H1 (cell line): ENCODE measurements at regions not wholly inside any gene's neighbourhood (a gene's known extent, or its start where the extent isn't known, plus 50 kb on each side); places are given as distances from the start of the nearest gene placed in this dataset.

Experiments
- CTCF ChIA-PET: fragments of 300-600 bp; sonication (Branson Sonifier 250); formaldehyde crosslinking; loops from one replicate; lab custom pipeline; 2021; ENCODE audit not compliant: partially characterized antibody; lab: Charles Lee
- POLR2A ChIA-PET: fragments of 300-600 bp; sonication (Branson Sonifier 250); formaldehyde crosslinking; loops from one replicate; lab custom pipeline; 2021; ENCODE audit warnings: inconsistent platforms; ENCODE audit not compliant: partially characterized antibody; lab: Charles Lee
- DNase-seq, 2 experiments: peaks; one replicate each; pipeline versions ENCODE4 v3.0.0 to v3.0.0-alpha.2; 2010 to 2022; ENCODE audit warnings: low spot score in 2 of 2, low read depth in 1 of 2, mixed read lengths in 1 of 2
- FAIRE-seq: peaks from 2 replicates; lab custom pipeline; 2011; peaks lifted over from hg19 to GRCh38; lab: Jason Lieb, UNC
- H2AFZ ChIP-seq: 2 replicates; pipeline ENCODE4 v1.8.1; 2012; ENCODE audit warnings: low read length, inconsistent platforms
- H2AK5ac ChIP-seq: 2 replicates; pipeline ENCODE4 v1.6.1; 2013; ENCODE audit warnings: low read depth, low read length
- H2BK120ac ChIP-seq: replicated peaks from 2 replicates; pipeline ENCODE3; 2013; ENCODE audit warnings: low read depth, low read length, inconsistent platforms
- H2BK12ac ChIP-seq: 2 replicates; pipeline ENCODE4 v1.6.1; 2013; ENCODE audit warnings: low read depth, low read length
- H2BK15ac ChIP-seq: 2 replicates; pipeline ENCODE4 v1.6.1; 2013; ENCODE audit warnings: low read length
- H2BK20ac ChIP-seq: 2 replicates; pipeline ENCODE4 v1.6.1; 2013; ENCODE audit warnings: low read length
- H2BK5ac ChIP-seq: 2 replicates; pipeline ENCODE4 v1.6.1; 2013; ENCODE audit warnings: low read depth, low read length
- H3K14ac ChIP-seq: 2 replicates; pipeline ENCODE4 v1.6.1; 2013; ENCODE audit warnings: inconsistent platforms; ENCODE audit not compliant: insufficient read length
- H3K18ac ChIP-seq: 2 replicates; pipeline ENCODE4 v1.6.1; 2013; ENCODE audit warnings: low read length; ENCODE audit errors: extremely low read depth
- H3K23ac ChIP-seq: 2 replicates; pipeline ENCODE4 v1.6.1; 2013; ENCODE audit warnings: inconsistent platforms; ENCODE audit not compliant: insufficient read length
- H3K23me2 ChIP-seq: 2 replicates; pipeline ENCODE4 v1.6.1; 2013; ENCODE audit warnings: low read depth, low read length
- H3K27ac ChIP-seq: 2 replicates; pipeline ENCODE4 v1.6.1; 2011; ENCODE audit warnings: low read depth, low read length, inconsistent platforms
- H3K27me3 ChIP-seq, 4 experiments: replicated peaks in 1 of 4; 1 replicate in 1 of 4; 2 replicates in 3 of 4; pipeline versions ENCODE4 v1.6.1 to v1.8.1; 2011 to 2013; ENCODE audit warnings: low read length in 3 of 4, mild to moderate bottlenecking in 3 of 4, inconsistent platforms in 2 of 4, mixed read lengths in 2 of 4, moderate library complexity in 1 of 4; ENCODE audit not compliant: control insufficient read depth in 3 of 4, insufficient read depth in 3 of 4; ENCODE audit errors: extremely low read depth in 1 of 4
- H3K36me3 ChIP-seq, 4 experiments: 2 replicates each; pipeline versions ENCODE4 v1.6.1 to v1.8.1; 2011 to 2013; ENCODE audit warnings: mild to moderate bottlenecking in 4 of 4, low read length in 3 of 4, moderate library complexity in 2 of 4, control low read depth in 1 of 4, inconsistent platforms in 1 of 4; ENCODE audit not compliant: insufficient read depth in 4 of 4, control insufficient read depth in 2 of 4
- H3K4ac ChIP-seq: replicated peaks from 2 replicates; pipeline ENCODE3; 2013; ENCODE audit warnings: low read length, low read depth, mixed read lengths, inconsistent platforms; ENCODE audit not compliant: insufficient read length
- H3K4me1 ChIP-seq, 4 experiments: replicated peaks in 1 of 4; 1 replicate in 1 of 4; 2 replicates in 3 of 4; pipeline versions ENCODE4 v1.6.1 to v1.8.1; 2011 to 2013; ENCODE audit warnings: low read length in 3 of 4, inconsistent platforms in 2 of 4, mixed read lengths in 1 of 4; ENCODE audit not compliant: insufficient read depth in 4 of 4, control insufficient read depth in 3 of 4
- H3K4me2 ChIP-seq, 2 experiments: 2 replicates each; pipeline versions ENCODE4 v1.6.1 to v1.8.1; 2011 to 2013; ENCODE audit warnings: low read depth in 2 of 2, low read length in 2 of 2, control low read depth in 1 of 2, inconsistent platforms in 1 of 2, mild to moderate bottlenecking in 1 of 2; ENCODE audit not compliant: insufficient read depth in 1 of 2
- H3K4me3 ChIP-seq, 4 experiments: fragments of 200-600, 300-600 bp in 1 of 4; sonication (generic), shearing (Covaris generic), sonication (Bioruptor Twin) in 1 of 4; 2 replicates each; pipeline versions ENCODE4 v1.5.1 to v1.8.1; 2011 to 2016; ENCODE audit warnings: low read length in 4 of 4, low read depth in 3 of 4, control low read depth in 2 of 4, inconsistent platforms in 2 of 4, mild to moderate bottlenecking in 2 of 4, mixed read lengths in 1 of 4, moderate library complexity in 1 of 4; ENCODE audit not compliant: insufficient read depth in 2 of 4; ENCODE audit errors: extremely low read depth in 1 of 4
- H3K56ac ChIP-seq: replicated peaks from 2 replicates; pipeline ENCODE3; 2013; ENCODE audit warnings: low read depth, mild to moderate bottlenecking, mixed read lengths, low read length, inconsistent platforms; ENCODE audit not compliant: insufficient read length
- H3K79me1 ChIP-seq: 2 replicates; pipeline ENCODE4 v1.6.1; 2013; ENCODE audit warnings: low read depth, low read length, control low read depth
- H3K79me2 ChIP-seq, 2 experiments: 2 replicates each; pipeline versions ENCODE4 v1.6.1 to v1.8.1; 2012 to 2013; ENCODE audit warnings: low read length in 2 of 2, mild to moderate bottlenecking in 2 of 2, inconsistent platforms in 1 of 2; ENCODE audit not compliant: insufficient read depth in 2 of 2, control insufficient read depth in 1 of 2
- H3K9ac ChIP-seq, 4 experiments: replicated peaks in 1 of 4; 1 replicate in 1 of 4; 2 replicates in 3 of 4; pipeline versions ENCODE4 v1.6.1 to v1.8.1; 2011 to 2013; ENCODE audit warnings: low read depth in 3 of 4, low read length in 3 of 4, control low read depth in 2 of 4, mild to moderate bottlenecking in 2 of 4, moderate library complexity in 2 of 4, inconsistent platforms in 1 of 4; ENCODE audit errors: extremely low read depth in 1 of 4
- H3K9me3 ChIP-seq, 2 experiments: 2 replicates each; pipeline versions ENCODE4 v1.6.1 to v1.8.1; 2012 to 2013; ENCODE audit warnings: mild to moderate bottlenecking in 2 of 2, moderate library complexity in 2 of 2, control low read depth in 1 of 2, inconsistent platforms in 1 of 2, low read depth in 1 of 2, low read length in 1 of 2, mixed read lengths in 1 of 2; ENCODE audit not compliant: insufficient read depth in 2 of 2
- H4K20me1 ChIP-seq, 2 experiments: replicated peaks in 1 of 2; 2 replicates each; pipeline versions ENCODE3 to v1.8.1; 2011 to 2013; ENCODE audit warnings: inconsistent platforms in 2 of 2, low read length in 2 of 2, mild to moderate bottlenecking in 1 of 2; ENCODE audit not compliant: insufficient read depth in 2 of 2, control insufficient read depth in 1 of 2
- H4K5ac ChIP-seq: 2 replicates; pipeline ENCODE4 v1.6.1; 2013; ENCODE audit warnings: low read length, low read depth, mixed read lengths, inconsistent platforms; ENCODE audit not compliant: insufficient read length
- H4K8ac ChIP-seq: 2 replicates; pipeline ENCODE4 v1.8.0; 2013; ENCODE audit warnings: mild to moderate bottlenecking, moderate library complexity, low read length, inconsistent platforms; ENCODE audit not compliant: insufficient read depth; ENCODE audit errors: extremely low read depth
- H4K91ac ChIP-seq: replicated peaks from 2 replicates; pipeline ENCODE3; 2013; ENCODE audit warnings: low read length, mixed read lengths, inconsistent platforms; ENCODE audit not compliant: insufficient read length
- BCL11A ChIP-seq, 2 experiments: IDR thresholded peaks; one replicate each; pipeline ENCODE4 v1.6.1; 2011; ENCODE audit warnings: low read depth in 2 of 2, low read length in 2 of 2, mild to moderate bottlenecking in 2 of 2
- EP300 ChIP-seq, 2 experiments: IDR thresholded peaks; 1 replicate in 1 of 2; 2 replicates in 1 of 2; pipeline ENCODE4 v1.6.1; 2011 to 2012; ENCODE audit warnings: low read depth in 2 of 2, low read length in 2 of 2, mild to moderate bottlenecking in 2 of 2, borderline replicate concordance in 1 of 2, inconsistent platforms in 1 of 2, moderate library complexity in 1 of 2
- HDAC2 ChIP-seq, 2 experiments: fragments of 300-600 bp in 1 of 2; sonication (generic) in 1 of 2; IDR thresholded peaks; 2 replicates each; pipeline ENCODE4 v1.6.1; 2011 to 2012; ENCODE audit warnings: low read depth in 2 of 2, low read length in 2 of 2, mild to moderate bottlenecking in 2 of 2, moderate library complexity in 2 of 2, borderline replicate concordance in 1 of 2, inconsistent platforms in 1 of 2
- RNF2 ChIP-seq: fragments of 200-900, 300-1000 bp; sonication (generic); IDR thresholded peaks from 2 replicates; pipeline ENCODE4 v1.7.1; 2016; ENCODE audit warnings: borderline replicate concordance, low read depth, mild to moderate bottlenecking, antibody characterized with exemption, low read length; ENCODE audit not compliant: poor library complexity, severe bottlenecking; ENCODE audit errors: missing control alignments
- TAF7 ChIP-seq: optimal IDR thresholded peaks from 2 replicates; pipeline ENCODE3; 2011; ENCODE audit warnings: low read depth, mild to moderate bottlenecking, inconsistent platforms, low read length, moderate library complexity, borderline replicate concordance
- WGBS, 2 experiments: shearing (Covaris generic) in 1 of 2; methylation state at CpG; one replicate each; pipeline versions ENCODE4 v1.1.6 to v1.1.7; 2013 to 2015; ENCODE audit warnings: low lambda C conversion rate in 2 of 2, mixed read lengths in 2 of 2, inconsistent platforms in 1 of 2, low coverage in 1 of 2, missing lambda C conversion rate in 1 of 2; ENCODE audit not compliant: insufficient replicate concordance in 2 of 2, insufficient coverage in 1 of 2, insufficient read length in 1 of 2; ENCODE audit errors: extremely low coverage in 1 of 2, missing lambda C conversion rate in 1 of 2; 5-methylcytosine and 5-hydroxymethylcytosine counted together
- TF ChIP-seq, protein P1 (sequence below), 3 experiments: IDR thresholded peaks; 1 replicate in 2 of 3; 2 replicates in 1 of 3; pipeline versions ENCODE4 v1.5.1 to v1.6.1; 2011; ENCODE audit warnings: low read length in 3 of 3, mild to moderate bottlenecking in 3 of 3, inconsistent platforms in 2 of 3, low read depth in 1 of 3, moderate library complexity in 1 of 3; ENCODE audit not compliant: insufficient read depth in 1 of 3; ENCODE audit errors: control extremely low read depth in 1 of 3

DNA sequence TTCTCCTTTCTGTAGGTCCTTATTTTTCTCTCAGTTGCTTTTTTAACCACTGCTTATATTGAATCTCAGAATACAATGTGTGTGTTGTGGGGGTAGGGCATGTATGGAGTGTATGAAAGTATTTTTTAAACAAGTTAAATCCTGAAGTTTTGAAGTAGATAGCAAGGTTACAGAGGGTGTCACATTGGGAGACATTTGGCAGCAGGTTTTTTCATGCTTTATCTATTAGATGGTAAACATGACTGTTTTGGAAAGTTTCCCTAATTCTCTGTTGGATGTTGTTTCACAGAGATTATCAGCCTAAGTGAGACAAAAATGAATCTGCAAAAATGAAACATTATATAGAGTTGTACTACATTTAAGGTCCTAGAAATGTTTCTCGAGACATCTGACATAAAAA is 190.6 kb upstream of the ARPP21 start:
- H2BK20ac ChIP-seq: no peak overlapping the region
- H2BK15ac ChIP-seq: no peak overlapping the region
- no peak overlapping the region for H4K5ac ChIP-seq
- H3K27me3 ChIP-seq: no peaks in the 10 kb centered on the region
- H3K79me1 ChIP-seq: no peaks in the 10 kb centered on the region
- DNase-seq (no peak), FAIRE-seq (no peak)
- H3K23me2 ChIP-seq: no peaks in the 10 kb centered on the region
- H3K4me2 ChIP-seq: no peak overlapping the region
- H2BK5ac ChIP-seq: no peak overlapping the region
- ChIA-PET CTCF (no interaction called here), POLR2A (no interaction called here)
- no peak overlapping the region for H2AK5ac ChIP-seq
- 83% methylated on average over 1 of the region's 1 CpG; no CpG with 5 or more reads in 1 of the 2 experiments for WGBS, 2 experiments
- no peak overlapping the region; the same call in 1 of the 2 replicates for H2AFZ ChIP-seq
- peaks cover 7% of the 10 kb centered on the region in 2 experiments; a peak in 2 of 4 replicates for H3K9me3 ChIP-seq
- H3K4me1 ChIP-seq: no peaks in the 10 kb centered on the region
- H3K27ac ChIP-seq: no peak overlapping the region
- H3K9ac ChIP-seq: no peak overlapping the region
- H3K14ac ChIP-seq: no peak overlapping the region
- H4K8ac ChIP-seq: no peak overlapping the region
- no peak overlapping the region for H3K4me3 ChIP-seq
- no peak overlapping the region for H3K56ac ChIP-seq
- H4K20me1 ChIP-seq: no peaks in the 10 kb centered on the region
- H3K4ac ChIP-seq: no peak overlapping the region
- TF ChIP-seq TAF7 (no peak), EP300 (IDR thresholded peaks at IDR 0.05; ENCODE audit: borderline replicate concordance in 1 of 2, low read depth in 2 of 2, low read length in 2 of 2) (no peak), BCL11A (IDR thresholded peaks at IDR 0.05; ENCODE audit: low read depth in 2 of 2, low read length in 2 of 2) (no peak), RNF2 (no peak), HDAC2 (IDR thresholded peaks at IDR 0.05; ENCODE audit: borderline replicate concordance in 1 of 2, low read depth in 2 of 2, low read length in 2 of 2) (no peak)
- TF ChIP-seq, protein P1, sequence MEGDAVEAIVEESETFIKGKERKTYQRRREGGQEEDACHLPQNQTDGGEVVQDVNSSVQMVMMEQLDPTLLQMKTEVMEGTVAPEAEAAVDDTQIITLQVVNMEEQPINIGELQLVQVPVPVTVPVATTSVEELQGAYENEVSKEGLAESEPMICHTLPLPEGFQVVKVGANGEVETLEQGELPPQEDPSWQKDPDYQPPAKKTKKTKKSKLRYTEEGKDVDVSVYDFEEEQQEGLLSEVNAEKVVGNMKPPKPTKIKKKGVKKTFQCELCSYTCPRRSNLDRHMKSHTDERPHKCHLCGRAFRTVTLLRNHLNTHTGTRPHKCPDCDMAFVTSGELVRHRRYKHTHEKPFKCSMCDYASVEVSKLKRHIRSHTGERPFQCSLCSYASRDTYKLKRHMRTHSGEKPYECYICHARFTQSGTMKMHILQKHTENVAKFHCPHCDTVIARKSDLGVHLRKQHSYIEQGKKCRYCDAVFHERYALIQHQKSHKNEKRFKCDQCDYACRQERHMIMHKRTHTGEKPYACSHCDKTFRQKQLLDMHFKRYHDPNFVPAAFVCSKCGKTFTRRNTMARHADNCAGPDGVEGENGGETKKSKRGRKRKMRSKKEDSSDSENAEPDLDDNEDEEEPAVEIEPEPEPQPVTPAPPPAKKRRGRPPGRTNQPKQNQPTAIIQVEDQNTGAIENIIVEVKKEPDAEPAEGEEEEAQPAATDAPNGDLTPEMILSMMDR (IDR thresholded peaks at IDR 0.05; ENCODE audit: control extremely low read depth in 1 of 3, insufficient read depth in 1 of 3, low read depth in 1 of 3, low read length in 3 of 3): no peak
- no peaks in the 10 kb centered on the region for H3K79me2 ChIP-seq
- H4K91ac ChIP-seq: no peak overlapping the region
- no peak overlapping the region for H2BK12ac ChIP-seq
- H2BK120ac ChIP-seq: no peak overlapping the region
- no peaks in the 10 kb centered on the region for H3K36me3 ChIP-seq
- H3K18ac ChIP-seq: no peak overlapping the region
- no peak overlapping the region for H3K23ac ChIP-seq
